Hematopoietic multipotent progenitor cell (in vitro differentiated cells): ENCODE measurements at regions not wholly inside any gene's neighbourhood (a gene's known extent, or its start where the extent isn't known, plus 50 kb on each side); places are given as distances from the start of the nearest gene placed in this dataset.
"Not testable (repeated sequence)": the region's sequence is repeated elsewhere in the genome, so short reads cannot be mapped to it uniquely, and the experiment has no call there.

ENCODE experiments used
- DNase-seq, 3 donors: peaks; one replicate each; pipeline ENCODE4 v3.0.0-alpha.2; 2011 to 2015; ENCODE audit warnings: low read depth in 2 of 3, low spot score in 2 of 3

DNA sequence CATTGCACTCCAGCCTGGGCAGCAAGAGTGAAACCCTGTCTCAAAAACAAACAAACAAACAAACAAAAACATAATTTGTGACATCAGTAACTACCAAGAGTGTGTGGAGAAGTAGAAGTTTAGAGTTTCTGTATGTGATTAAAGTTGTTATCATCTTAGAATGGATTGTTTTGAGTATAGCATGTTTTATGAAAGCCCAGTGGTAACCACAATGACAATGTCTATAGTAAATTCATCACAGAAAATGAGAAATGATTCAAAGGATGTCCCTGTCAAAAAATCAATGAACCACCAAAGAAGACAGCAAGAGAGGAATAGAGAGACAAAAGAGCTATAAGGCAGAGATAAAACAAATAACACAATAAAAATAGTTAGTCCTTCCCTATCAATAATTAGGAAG is 1299.2 kb downstream of the CNTNAP5 start:
- DNase-seq, result no peak

DNA sequence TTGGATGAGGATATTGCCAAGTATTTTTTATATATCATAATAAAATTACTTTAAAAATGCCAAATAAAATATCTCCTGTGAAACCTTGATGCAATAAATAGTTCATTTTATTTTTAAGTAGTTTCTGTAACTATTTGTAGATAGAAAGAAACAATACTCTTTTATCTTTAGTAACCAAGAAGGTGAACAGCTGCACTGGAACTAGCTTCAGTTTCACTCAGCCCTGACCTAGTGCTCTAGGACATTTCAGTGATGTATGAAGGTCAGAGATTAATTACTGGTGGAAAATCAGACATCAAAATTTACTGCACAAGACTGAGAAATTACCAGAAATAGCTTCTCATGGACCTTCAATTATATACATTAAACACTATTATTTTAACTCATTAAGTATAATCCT is 1305.0 kb downstream of the CNTNAP5 start:
- DNase-seq, result no peak

DNA sequence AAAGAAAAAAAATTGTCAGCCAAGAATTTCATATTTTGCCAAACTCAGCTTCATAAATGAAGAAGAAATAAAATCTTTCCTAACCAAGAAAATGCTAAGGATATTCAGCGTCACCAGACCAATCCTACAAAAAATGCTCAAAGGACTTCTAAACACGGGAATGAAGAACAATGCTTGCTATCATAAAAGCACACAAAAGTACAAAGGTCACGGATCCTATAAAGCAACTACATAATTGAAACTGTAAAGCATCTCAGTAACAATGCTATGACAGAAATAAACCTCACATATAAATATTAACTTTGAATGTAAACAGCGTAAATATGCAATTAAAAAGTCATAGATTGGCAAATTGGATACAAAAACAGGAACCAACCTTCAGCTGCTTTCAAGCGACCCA is 1314.6 kb upstream of the GYPC start:
- no peak for DNase-seq

DNA sequence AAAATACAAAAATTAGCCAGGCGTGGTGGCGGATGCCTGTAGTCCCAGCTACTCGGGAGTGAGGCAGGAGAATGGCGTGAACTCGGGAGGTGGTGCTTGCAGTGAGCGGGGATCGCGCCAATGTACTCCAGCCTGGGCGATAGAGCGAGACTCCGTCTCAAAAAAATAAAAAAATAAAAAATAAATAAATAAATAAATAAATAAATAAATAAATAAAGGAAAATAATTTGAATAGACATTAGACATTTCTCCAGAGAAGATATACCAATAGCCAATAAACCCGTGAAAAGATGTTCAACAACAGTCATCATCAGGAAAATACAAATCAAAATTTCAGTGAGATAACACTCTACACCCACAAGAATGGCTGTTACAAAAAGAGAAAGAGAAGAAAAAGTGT is 1302.4 kb upstream of the GYPC start:
- not testable (repeated sequence) for DNase-seq

DNA sequence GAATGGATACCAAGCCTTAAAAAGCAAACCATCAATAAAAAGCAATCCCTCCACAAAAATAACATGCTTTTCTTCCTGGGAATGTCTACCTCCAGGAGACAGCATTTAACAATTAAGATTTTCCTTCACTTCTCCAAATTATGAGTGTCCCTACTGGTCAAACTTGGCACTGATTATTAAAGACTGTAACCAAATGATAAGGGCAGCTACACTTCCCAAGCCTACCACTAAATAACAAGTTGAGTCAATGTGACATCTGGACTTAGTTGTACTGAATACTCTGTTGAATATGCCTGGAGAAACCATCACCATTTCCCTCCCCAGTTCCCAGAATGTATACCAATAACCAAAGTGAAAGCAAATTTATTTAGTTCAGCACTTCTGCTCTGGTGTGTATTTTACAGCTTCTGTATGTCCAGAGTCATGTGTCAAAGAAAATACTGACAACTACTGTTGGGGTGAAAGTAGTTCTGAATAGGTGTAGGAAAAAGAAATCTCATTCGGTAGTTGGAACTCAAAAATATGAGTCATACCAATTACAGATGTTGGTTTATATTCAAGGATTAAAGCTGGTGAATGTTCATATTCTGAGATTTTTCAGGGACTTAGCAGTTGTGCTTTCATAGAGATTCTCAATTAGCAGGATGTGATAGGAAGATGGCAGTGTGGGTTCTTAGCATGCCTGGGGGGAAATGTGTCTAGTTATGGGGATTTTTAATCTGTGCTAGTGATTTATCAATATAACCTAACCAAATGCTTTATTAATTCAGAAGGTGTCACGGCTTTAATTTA is 1291.6 kb upstream of the GYPC start:
- no peak for DNase-seq

DNA sequence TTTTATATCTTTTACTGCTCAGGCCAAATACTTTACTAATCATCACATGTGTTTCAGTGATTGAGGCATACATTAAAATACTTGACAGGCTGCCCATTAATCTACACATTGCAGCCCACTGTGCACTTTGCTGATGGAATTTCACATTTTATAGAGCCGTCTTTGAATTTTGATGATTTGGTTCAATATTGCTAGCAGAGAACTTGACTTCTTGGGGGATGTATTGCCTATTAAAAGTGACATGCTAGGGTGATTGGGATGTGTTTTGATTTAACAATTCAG is 1291.0 kb upstream of the GYPC start:
- DNase-seq, result no peak

DNA sequence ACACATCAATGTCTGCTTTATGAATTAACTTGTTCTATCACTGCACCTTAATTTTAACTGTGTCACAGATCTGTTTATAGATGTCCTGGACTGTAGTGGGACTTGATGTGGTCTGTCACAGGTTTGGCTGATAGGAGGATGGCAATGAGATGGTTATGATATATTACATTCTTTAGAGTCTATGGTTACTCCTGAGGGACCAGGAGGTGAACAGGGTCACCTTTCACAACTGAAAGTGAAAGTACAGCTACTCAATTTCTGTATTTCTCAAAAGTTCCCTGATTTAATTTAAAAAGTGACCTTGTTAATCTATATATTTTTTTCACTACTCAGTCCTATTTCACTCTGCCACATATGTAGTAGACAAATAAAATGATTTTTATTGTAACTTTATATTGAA is 1284.1 kb upstream of the GYPC start:
- no peak for DNase-seq

DNA sequence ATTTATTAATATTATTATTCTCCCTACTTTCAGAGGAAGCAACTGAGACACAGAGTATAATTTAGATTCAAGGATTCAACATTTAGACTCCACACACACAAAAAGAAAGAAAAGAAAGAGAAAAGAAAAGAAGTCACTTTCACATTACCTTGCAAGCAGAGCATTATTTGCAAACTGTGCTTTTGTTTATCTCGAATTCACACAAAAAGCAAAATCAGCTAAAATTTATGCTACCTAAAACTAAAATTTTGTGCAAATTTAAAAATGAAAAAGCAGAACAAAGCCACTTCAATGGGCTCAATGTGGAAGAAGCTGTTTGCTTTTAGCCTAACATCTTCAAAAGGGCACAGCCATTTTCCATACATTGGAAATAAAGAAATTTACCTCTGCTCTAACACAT is 1282.7 kb upstream of the GYPC start:
- no peak for DNase-seq

DNA sequence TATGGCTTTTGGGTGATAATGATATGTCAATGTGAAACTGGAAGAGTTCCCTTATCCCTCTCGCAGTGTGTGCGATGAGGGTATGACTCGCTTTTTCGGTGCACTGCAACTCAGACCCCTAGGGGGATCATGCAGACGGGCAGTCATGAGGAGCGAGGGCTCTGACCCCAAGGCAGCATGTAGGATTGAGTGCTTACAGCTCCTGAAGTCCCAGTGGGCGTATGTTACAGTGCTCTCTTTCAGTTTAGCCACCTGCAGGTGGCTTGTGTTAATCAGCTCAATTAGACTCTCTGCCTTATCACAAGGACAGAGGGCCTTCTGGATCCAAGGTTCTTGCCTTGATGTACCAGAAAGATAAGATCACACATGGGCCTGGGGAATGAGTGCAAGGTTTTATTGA is 1269.9 kb upstream of the GYPC start:
- no peak for DNase-seq

DNA sequence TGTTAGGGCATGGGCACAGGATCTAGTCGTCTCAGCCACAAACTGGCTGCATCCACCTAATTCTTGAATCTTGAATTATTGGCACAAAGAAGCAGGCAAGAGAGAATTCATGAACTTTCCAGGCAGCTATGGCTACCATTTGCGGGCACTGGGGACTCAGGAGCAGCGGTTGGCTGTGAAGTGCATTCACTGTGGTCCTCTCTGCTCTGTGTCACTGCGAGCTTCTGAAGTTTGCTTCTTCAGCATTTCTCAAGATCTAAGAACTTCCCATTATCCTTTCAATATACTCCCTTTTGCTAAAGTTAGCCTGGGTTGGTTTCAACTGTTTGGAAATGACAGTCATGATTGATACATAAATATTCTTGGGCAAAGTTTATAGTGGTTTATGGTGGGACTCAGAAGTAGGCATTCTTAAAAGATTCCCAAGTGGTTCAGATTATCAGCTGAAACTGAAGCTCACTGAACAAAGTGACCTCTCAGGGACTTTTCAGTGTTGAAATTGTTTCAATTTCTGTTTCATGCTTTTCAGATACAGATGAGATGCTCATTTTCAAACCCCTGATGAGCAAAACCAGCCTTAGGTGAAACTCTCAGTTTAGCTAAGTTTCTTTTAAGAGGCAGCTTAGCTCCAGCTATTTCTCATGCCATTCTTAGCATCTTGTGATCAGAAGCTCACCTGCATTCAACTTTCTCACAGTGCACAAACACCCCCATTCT is 1258.3 kb upstream of the GYPC start:
- no peak for DNase-seq

DNA sequence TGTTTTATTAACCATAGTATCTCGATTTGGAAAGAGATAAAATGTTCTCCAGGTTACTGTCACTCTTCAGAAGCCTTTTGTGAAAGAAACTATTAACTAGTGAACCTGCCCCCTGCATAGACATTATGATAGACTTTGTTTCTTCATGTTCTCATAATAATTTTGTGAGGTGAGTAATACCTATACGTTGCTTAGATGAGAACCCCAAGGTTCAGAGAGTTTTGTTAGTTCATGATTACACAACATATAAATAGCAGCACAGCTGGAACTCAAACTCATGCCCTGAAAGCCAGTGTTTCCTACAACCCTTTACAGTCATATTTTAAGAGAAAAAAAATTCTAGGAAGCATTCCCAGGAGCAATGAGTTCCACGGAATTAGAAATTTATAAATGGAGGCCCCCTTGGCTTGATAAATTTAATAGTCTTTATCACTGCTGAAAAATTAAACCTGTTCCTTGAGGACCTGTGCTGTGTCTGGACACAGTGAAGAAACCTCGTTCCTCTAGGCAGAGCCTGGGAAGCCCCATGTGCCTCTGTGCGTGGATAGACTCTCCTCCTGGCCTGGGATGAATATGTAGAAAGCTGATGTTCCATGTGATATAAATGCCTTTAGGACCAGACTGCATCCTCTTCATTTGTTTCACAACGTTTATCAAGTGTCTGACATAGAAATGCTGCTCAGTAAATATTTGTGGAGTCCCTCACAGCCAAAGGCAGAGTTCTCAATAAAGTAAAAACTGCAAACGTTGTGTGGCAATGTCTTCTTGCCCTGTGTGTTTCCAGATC is 1257.0 kb upstream of the GYPC start:
- no peak for DNase-seq

DNA sequence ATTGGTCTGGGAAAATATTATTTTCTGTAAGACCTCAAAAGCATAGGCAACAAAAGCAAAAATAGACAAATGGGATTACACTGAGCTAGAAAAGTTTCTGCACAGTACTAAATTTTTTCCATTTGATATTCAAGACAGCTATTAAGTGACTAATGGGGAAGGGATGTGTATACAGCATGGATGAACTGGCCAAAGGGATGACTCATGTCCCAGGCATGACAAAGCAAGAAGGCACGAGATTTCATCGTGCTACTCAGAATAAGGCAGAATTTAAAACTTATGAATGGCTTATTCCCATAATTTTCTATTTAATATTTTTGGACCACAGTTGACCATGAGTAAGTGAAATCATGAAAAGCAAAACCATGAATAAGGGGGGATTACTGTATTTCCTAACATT is 1250.1 kb upstream of the GYPC start:
- no peak for DNase-seq

DNA sequence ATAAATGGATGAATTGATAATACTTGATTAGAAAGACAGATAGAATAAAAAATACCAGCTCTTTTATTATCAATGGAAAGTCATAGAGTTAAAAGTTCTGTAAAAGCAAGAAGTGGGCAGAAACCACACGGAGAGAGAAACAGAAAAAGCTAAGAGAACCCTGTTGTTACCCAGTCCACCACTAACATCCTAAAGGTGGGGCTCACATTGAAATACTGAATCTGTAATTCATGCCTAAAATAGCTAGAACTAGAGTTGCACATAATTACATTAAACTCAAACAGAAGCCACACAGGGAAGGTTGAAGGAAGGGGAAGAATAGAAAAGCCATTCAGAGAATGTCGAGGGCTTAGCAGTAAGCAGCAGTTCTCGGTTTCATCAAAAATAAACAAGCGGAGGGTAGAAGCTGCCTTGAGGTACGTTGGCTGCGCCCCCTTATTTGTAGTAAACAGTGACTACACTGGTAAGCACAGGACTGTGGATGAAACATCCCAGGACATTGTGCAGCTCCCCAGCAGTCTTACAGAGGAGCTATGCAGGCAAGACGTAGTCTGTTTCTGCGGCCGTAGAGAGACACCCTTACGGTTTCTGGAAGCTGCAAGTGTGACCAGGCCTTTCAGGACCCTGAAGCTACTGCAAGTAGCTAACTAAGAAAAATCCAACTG is 1247.0 kb upstream of the GYPC start:
- no peak for DNase-seq

DNA sequence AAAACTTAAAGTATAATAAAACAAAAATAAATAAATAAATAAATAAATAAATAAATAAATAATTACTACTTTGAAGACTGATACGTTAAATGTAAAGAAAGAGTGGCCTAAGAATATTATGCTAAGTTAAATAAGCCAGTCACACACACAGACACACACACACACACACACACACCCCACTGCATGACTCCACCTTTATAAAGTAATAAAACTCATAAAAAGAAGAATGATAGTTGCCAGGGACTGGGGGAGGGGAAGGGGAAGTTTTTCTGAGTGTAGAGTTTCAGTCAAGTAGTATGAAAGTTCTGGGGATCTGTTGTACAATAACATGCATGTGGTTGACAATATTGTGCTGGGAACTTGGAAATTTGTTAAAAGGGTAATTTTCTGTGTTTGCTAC is 1237.5 kb upstream of the GYPC start:
- DNase-seq, result no peak

DNA sequence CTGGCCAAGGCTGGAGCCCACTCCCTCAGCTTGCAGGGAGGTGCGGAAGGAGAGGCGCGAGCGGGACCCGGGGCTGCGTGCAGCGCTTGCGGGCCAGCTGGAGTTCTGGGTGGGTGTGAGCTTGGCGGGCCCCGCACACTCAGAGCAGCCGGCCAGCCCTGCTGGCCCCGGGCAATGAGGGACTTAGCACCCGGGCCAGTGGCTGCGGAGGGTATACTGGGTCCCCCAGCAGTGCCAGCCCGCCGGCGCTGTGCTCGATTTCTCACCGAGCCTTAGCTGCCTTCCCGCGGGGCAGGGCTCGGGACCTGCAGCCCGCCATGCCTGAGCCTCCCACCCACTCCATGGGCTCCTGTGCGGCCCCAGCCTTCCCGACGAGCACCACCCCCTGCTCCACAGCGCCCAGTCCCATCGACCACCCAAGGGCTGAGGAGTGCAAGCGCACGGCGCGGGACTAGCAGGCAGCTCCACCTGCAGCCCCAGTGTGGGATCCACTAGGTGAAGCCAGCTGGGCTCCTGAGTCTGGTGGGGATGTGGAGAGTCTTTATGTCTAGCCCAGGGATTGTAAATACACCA is 1233.7 kb upstream of the GYPC start:
- not testable (repeated sequence) for DNase-seq

DNA sequence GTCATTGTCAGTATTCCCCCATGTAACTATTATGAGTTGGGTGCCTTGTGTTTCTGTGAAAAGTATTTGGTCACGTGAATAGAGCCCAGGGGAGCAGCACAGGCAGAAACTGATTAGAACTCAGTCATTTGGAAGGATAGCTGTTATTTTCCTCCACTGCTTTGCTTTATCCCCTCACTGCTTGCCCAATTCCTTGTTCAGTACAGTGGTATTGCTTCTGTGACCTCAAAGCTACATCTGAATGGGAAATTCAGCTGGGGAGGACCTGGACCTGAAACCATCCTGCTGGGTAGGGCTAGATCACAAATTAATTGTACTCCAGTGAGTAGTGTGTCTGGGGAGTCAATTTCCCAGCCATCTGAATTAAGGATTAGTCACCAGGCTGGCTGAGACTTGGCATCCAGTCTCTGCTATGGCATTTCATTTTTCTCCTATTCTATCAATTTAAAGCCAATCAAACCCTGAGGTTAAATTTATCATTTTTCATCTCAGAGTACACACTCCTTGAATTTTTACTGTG is 1231.6 kb upstream of the GYPC start:
- no peak for DNase-seq

DNA sequence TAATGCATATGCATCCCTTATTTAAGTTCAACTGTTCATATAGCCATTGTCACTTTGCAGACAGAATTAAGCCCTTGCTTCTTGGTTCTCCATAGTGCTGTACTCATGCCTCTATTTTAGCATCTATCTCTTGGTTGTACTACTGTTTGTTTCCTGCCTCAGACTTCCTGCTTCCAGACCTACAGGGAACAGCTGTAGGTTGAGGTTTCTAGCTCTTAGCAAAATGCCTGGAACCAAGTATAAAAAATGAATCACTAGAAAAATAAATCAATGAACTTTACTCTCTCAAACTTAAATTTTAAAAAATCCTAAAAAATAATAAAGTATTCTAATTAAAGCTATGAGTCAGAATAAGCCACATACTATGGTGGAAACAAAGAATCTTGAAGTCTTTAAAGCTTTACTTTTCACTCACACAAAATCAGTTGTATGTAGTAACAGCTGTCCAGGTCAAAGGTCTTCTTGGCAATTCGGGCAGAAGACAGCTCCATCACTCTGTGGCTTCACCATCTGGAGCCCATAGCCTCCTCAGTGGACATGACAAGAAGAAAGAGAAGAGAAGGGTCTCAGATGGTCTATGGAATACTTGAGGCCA is 1228.1 kb upstream of the GYPC start:
- no peak for DNase-seq

DNA sequence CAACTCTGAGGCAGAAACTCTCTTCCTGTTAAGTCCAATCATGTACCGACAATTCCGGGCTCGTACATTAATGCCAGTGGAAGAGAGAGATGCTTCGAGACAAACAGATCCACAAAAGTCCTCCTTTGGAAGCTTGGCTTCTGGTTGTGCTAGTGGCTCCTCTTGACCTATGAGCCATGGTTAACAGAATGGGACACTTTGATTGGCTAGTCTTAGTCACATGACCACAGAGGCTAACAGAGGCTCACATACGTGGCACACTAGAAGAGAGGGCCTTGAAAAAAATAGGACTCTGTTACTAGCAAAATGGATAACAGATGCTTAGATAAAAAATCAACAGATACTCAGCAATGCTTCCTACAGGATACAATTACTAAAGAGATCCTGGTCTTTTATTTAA is 1211.9 kb upstream of the GYPC start:
- no peak for DNase-seq

DNA sequence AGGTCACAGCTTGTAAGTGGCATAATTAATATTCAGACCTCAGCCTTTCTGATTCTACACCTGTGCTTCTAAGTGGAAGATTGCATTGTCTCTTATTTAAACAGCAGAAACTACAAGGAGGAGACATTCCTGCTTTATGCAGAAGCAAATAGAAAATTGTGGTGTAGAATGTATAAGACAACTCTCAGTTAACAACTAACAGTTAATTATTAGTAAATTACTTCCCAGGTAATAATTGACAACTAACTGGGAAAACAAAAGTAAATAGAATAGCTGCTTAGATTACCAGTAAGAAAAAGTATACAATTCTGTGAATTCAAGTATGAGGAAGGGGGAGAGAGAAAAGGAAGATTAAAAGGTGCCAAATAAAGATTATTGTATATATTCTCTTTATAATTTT is 1210.5 kb upstream of the GYPC start:
- no peak for DNase-seq

DNA sequence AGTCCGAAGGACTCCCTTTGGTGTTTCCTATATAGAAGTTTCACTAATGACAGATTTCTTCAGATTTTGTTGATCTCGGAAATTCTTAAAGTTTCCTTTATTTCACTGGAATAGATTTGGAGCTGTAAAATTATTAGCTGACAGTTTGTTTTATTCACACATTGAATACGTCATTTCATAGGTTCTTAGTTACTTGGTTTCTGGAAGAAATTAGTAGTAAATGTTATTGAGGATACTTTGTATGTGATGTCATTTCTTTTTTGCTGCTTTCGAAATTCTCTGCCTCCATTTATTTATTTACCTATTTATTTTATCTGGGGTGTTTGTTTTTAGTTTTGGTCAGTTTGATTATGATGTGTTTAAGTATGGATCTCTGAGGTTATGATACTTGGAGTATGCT is 1205.9 kb upstream of the GYPC start:
- no peak for DNase-seq
